ENCODE measurements at regions not wholly inside any gene's neighbourhood (a gene's known extent, or its start where the extent isn't known, plus 50 kb on each side); places are given as distances from the start of the nearest gene placed in this dataset.

DNA sequence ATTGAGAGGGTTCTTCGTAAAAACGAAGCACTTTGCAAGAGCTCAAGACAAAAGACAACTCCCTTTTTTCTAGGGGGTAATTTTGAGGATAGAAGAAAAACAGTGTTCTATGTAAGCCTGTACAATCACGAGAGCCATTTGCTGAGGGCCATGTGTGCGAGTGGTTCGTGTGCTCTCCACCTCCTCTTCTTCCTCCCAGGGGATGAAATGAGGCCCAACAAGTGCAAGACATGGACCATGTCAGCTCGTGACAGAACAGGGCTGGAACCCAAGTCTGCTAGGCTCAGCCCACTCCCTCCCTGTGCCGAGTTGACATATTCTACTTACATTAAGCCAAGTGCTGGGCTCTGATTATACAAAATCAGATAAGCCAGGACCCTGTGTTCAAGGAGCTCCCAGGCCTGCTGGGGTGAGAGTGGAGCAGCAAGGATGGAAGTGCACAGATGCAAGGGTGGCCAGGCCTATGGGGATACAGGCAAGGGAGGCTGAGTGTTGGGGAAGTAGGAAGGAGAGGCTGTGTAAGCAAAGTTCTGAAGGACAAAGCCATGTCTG lies 97.9 kb upstream of the MSX2 start:
- no peak for TF ChIP-seq POLR2AphosphoS5 (IDR thresholded peaks at IDR 0.05; ENCODE audit: low read depth)
- TF ChIP-seq, protein P1, sequence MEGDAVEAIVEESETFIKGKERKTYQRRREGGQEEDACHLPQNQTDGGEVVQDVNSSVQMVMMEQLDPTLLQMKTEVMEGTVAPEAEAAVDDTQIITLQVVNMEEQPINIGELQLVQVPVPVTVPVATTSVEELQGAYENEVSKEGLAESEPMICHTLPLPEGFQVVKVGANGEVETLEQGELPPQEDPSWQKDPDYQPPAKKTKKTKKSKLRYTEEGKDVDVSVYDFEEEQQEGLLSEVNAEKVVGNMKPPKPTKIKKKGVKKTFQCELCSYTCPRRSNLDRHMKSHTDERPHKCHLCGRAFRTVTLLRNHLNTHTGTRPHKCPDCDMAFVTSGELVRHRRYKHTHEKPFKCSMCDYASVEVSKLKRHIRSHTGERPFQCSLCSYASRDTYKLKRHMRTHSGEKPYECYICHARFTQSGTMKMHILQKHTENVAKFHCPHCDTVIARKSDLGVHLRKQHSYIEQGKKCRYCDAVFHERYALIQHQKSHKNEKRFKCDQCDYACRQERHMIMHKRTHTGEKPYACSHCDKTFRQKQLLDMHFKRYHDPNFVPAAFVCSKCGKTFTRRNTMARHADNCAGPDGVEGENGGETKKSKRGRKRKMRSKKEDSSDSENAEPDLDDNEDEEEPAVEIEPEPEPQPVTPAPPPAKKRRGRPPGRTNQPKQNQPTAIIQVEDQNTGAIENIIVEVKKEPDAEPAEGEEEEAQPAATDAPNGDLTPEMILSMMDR (IDR thresholded peaks at IDR 0.05; ENCODE audit: insufficient read depth, low read length): no peak
- TF ChIP-seq SPI1 (IDR thresholded peaks at IDR 0.05; ENCODE audit: borderline replicate concordance, low read depth): no peak
- TF ChIP-seq, protein P2, sequence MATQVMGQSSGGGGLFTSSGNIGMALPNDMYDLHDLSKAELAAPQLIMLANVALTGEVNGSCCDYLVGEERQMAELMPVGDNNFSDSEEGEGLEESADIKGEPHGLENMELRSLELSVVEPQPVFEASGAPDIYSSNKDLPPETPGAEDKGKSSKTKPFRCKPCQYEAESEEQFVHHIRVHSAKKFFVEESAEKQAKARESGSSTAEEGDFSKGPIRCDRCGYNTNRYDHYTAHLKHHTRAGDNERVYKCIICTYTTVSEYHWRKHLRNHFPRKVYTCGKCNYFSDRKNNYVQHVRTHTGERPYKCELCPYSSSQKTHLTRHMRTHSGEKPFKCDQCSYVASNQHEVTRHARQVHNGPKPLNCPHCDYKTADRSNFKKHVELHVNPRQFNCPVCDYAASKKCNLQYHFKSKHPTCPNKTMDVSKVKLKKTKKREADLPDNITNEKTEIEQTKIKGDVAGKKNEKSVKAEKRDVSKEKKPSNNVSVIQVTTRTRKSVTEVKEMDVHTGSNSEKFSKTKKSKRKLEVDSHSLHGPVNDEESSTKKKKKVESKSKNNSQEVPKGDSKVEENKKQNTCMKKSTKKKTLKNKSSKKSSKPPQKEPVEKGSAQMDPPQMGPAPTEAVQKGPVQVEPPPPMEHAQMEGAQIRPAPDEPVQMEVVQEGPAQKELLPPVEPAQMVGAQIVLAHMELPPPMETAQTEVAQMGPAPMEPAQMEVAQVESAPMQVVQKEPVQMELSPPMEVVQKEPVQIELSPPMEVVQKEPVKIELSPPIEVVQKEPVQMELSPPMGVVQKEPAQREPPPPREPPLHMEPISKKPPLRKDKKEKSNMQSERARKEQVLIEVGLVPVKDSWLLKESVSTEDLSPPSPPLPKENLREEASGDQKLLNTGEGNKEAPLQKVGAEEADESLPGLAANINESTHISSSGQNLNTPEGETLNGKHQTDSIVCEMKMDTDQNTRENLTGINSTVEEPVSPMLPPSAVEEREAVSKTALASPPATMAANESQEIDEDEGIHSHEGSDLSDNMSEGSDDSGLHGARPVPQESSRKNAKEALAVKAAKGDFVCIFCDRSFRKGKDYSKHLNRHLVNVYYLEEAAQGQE (IDR thresholded peaks at IDR 0.05; ENCODE audit: insufficient replicate concordance, low read depth): no peak
- TF ChIP-seq GABPA (IDR thresholded peaks at IDR 0.05; ENCODE audit: low read depth): no peak
